Endothelial cell of umbilical vein (primary cell): ENCODE measurements at regions not wholly inside any gene's neighbourhood (a gene's known extent, or its start where the extent isn't known, plus 50 kb on each side); places are given as distances from the start of the nearest gene placed in this dataset.

Experiments
- BruUV-seq: library from RNA; stranded (reverse); fragments of 400-500 nt; replicated peaks from 2 replicates; lab custom pipeline; 2021; lab: Mats Ljungman, UMichigan
- CTCF ChIA-PET: fragments of 300-600, 350-600 bp; sonication (Branson Sonifier 250); formaldehyde crosslinking; loops from one replicate; lab custom pipeline; 2021; ENCODE audit warnings: antibody characterized with exemption, inconsistent platforms; lab: Charles Lee
- POLR2A ChIA-PET: fragments of 300-600, 350-600 bp; sonication (Branson Sonifier 250); formaldehyde crosslinking; loops from one replicate; lab custom pipeline; 2021; ENCODE audit warnings: antibody characterized with exemption, inconsistent platforms; lab: Charles Lee
- DNase-seq: peaks from one replicate; pipeline ENCODE4 v3.0.0-alpha.2; 2011; ENCODE audit warnings: low read depth, low spot score
- FAIRE-seq: peaks from 2 replicates; lab custom pipeline; 2011; peaks lifted over from hg19 to GRCh38; lab: Jason Lieb, UNC
- H2AFZ ChIP-seq: 2 replicates; pipeline ENCODE4 v1.6.0; 2012; ENCODE audit warnings: low read depth, low read length, control low read depth, inconsistent platforms
- H3K27ac ChIP-seq: 2 replicates; pipeline ENCODE4 v1.5.1; 2011; ENCODE audit warnings: low read depth, mild to moderate bottlenecking, control low read depth, low read length, moderate library complexity; ENCODE audit not compliant: insufficient read depth
- H3K27me3 ChIP-seq, 2 experiments: 2 replicates each; pipeline versions ENCODE4 v1.6.0 to v1.6.1; 2011; ENCODE audit warnings: low read length in 2 of 2, mixed read lengths in 1 of 2; ENCODE audit not compliant: control insufficient read depth in 2 of 2, insufficient read depth in 2 of 2
- H3K36me3 ChIP-seq, 2 experiments: 2 replicates in 1 of 2; 3 replicates in 1 of 2; pipeline ENCODE4 v1.5.1; 2011; ENCODE audit warnings: low read length in 2 of 2, mild to moderate bottlenecking in 1 of 2, moderate library complexity in 1 of 2; ENCODE audit not compliant: control insufficient read depth in 2 of 2, insufficient read depth in 2 of 2; ENCODE audit errors: extremely low read depth in 1 of 2
- H3K4me1 ChIP-seq: 3 replicates; pipeline ENCODE4 v1.5.1; 2011; ENCODE audit warnings: mild to moderate bottlenecking, low read length; ENCODE audit not compliant: control insufficient read depth, insufficient read depth; ENCODE audit errors: extremely low read depth
- H3K4me2 ChIP-seq: 2 replicates; pipeline ENCODE4 v1.6.1; 2011; ENCODE audit warnings: low read length, control low read depth, mixed read lengths; ENCODE audit not compliant: insufficient read depth
- H3K4me3 ChIP-seq, 3 experiments: fragments of 200-600 bp in 1 of 3; sonication (generic), shearing (Covaris generic) in 1 of 3; replicated peaks in 1 of 3; 2 replicates each; pipeline ENCODE4 v1.5.1; 2011 to 2016; ENCODE audit warnings: control low read depth in 3 of 3, low read length in 3 of 3, mild to moderate bottlenecking in 2 of 3, inconsistent platforms in 1 of 3, low read depth in 1 of 3, moderate library complexity in 1 of 3; ENCODE audit not compliant: insufficient read depth in 1 of 3
- H3K79me2 ChIP-seq: 2 replicates; pipeline ENCODE4 v1.6.0; 2012; ENCODE audit warnings: low read length, inconsistent platforms; ENCODE audit not compliant: control insufficient read depth, insufficient read depth
- H3K9ac ChIP-seq: replicated peaks from 2 replicates; pipeline ENCODE3; 2011; ENCODE audit warnings: low read length, control low read depth; ENCODE audit not compliant: insufficient read depth; ENCODE audit errors: extremely low read depth
- H3K9me1 ChIP-seq: replicated peaks from 3 replicates; pipeline ENCODE4 v1.6.0; 2011; ENCODE audit warnings: mild to moderate bottlenecking, low read length; ENCODE audit not compliant: control insufficient read depth, insufficient read depth; ENCODE audit errors: extremely low read depth
- H3K9me3 ChIP-seq: replicated peaks from 2 replicates; pipeline ENCODE4 v1.5.1; 2012; ENCODE audit warnings: low read length, inconsistent platforms; ENCODE audit not compliant: control insufficient read depth, insufficient read depth
- H4K20me1 ChIP-seq: replicated peaks from 2 replicates; pipeline ENCODE3; 2011; ENCODE audit warnings: mild to moderate bottlenecking, low read length; ENCODE audit not compliant: control insufficient read depth, insufficient read depth; ENCODE audit errors: extremely low read depth
- EZH2 ChIP-seq: IDR thresholded peaks from 2 replicates; pipeline ENCODE4 v1.6.1; 2012; ENCODE audit warnings: borderline replicate concordance, low read depth, mild to moderate bottlenecking, moderate library complexity, low read length, inconsistent platforms; ENCODE audit not compliant: severe bottlenecking
- FOS ChIP-seq: IDR thresholded peaks from 2 replicates; pipeline ENCODE4 v1.6.1; 2011; ENCODE audit warnings: mild to moderate bottlenecking, low read length, moderate library complexity, borderline replicate concordance; ENCODE audit not compliant: insufficient read depth
- GATA2 ChIP-seq: IDR thresholded peaks from 2 replicates; pipeline ENCODE4 v1.7.0; 2011; ENCODE audit warnings: low read depth, mild to moderate bottlenecking, moderate library complexity, mixed read lengths, low read length; ENCODE audit not compliant: insufficient read length, insufficient read depth
- JUN ChIP-seq: IDR thresholded peaks from 2 replicates; pipeline ENCODE4 v1.6.1; 2011; ENCODE audit warnings: borderline replicate concordance, low read depth; ENCODE audit not compliant: insufficient read length, insufficient read depth
- MYC ChIP-seq: IDR thresholded peaks from one replicate; pipeline ENCODE4 v1.6.1; 2011; ENCODE audit warnings: mild to moderate bottlenecking, low read depth, low read length
- POLR2A ChIP-seq: IDR thresholded peaks from 2 replicates; pipeline ENCODE4 v1.6.1; 2012; ENCODE audit warnings: low read depth, mild to moderate bottlenecking, control low read depth, low read length
- POLR2AphosphoS5 ChIP-seq: IDR thresholded peaks from 2 replicates; pipeline ENCODE4 v1.6.1; 2012; ENCODE audit warnings: low read depth, mild to moderate bottlenecking, control low read depth, low read length, moderate library complexity; ENCODE audit not compliant: insufficient read depth
- dilution Hi-C: fragments of 300-500 bp; cut with MboI; formaldehyde crosslinking; loops from one replicate; pipeline ENCODE4 v1.15.0; 2019; ENCODE audit warnings: low sequenced_read_pairs; ENCODE audit not compliant: extremely low pct_ligation_motif_present
- intact Hi-C: fragments of 100-400 bp; cut with micrococcal nuclease; formaldehyde crosslinking; loops from one replicate; pipeline ENCODE4 v1.10.0; 2022
- TF ChIP-seq, protein P1 (sequence below), 2 donors: IDR thresholded peaks; 1 replicate in 1 of 2; 2 replicates in 1 of 2; pipeline ENCODE4 v1.5.1; 2011; ENCODE audit warnings: low read length in 2 of 2, mild to moderate bottlenecking in 2 of 2, moderate library complexity in 2 of 2, control low read depth in 1 of 2, inconsistent platforms in 1 of 2, low read depth in 1 of 2; ENCODE audit not compliant: insufficient read depth in 1 of 2; ENCODE audit errors: extremely low read depth in 1 of 2
- TF ChIP-seq, protein P2 (sequence below): IDR thresholded peaks from 2 replicates; pipeline ENCODE4 v1.6.1; 2011; ENCODE audit not compliant: insufficient read depth, insufficient read length

DNA sequence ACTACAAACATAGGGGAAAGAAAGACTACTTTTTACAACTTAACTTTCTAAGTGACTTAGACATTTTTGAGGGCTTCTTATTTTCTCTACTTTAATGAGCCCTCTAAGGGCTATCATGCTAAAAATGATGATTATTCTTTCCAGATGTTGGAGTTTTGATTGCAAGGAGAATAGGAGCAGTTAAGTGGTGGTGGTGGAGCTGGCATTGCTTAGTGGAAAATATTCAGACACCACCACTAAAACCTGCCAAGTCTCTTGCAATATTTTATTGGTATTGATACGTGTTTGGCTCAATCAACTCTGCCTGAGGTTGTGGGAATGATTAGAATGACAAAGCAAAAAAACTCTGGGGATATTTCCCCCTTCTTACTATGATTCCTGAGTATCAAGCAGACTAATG is 82.6 kb upstream of the PTGFR start:
- ChIA-PET CTCF (no interaction called here), POLR2A (no interaction called here)
- H3K36me3 ChIP-seq, result no peaks in the 10 kb centered on the region
- H3K4me3 ChIP-seq, result no peak overlapping the region
- no peak overlapping the region for H3K27ac ChIP-seq
- no peaks in the 10 kb centered on the region for H3K79me2 ChIP-seq
- DNase-seq, result no peak
- H3K27me3 ChIP-seq, result peaks cover 0 to 2% of the 10 kb centered on the region in 2 experiments
- no peaks in the 10 kb centered on the region for H3K4me1 ChIP-seq
- no TSS peak for BruUV-seq
- dilution Hi-C loops, result no loop called here
- H3K4me2 ChIP-seq, result no peak overlapping the region
- H3K9ac ChIP-seq, result no peak overlapping the region
- intact Hi-C loops, result no loop called here
- no peak for FAIRE-seq
- H4K20me1 ChIP-seq, result no peaks in the 10 kb centered on the region
- H3K9me1 ChIP-seq, result no peaks in the 10 kb centered on the region
- TF ChIP-seq FOS, result no peak
- TF ChIP-seq POLR2A, result no peak
- no peak for TF ChIP-seq GATA2
- no peak for TF ChIP-seq POLR2AphosphoS5
- TF ChIP-seq JUN, result no peak
- TF ChIP-seq, protein P1, sequence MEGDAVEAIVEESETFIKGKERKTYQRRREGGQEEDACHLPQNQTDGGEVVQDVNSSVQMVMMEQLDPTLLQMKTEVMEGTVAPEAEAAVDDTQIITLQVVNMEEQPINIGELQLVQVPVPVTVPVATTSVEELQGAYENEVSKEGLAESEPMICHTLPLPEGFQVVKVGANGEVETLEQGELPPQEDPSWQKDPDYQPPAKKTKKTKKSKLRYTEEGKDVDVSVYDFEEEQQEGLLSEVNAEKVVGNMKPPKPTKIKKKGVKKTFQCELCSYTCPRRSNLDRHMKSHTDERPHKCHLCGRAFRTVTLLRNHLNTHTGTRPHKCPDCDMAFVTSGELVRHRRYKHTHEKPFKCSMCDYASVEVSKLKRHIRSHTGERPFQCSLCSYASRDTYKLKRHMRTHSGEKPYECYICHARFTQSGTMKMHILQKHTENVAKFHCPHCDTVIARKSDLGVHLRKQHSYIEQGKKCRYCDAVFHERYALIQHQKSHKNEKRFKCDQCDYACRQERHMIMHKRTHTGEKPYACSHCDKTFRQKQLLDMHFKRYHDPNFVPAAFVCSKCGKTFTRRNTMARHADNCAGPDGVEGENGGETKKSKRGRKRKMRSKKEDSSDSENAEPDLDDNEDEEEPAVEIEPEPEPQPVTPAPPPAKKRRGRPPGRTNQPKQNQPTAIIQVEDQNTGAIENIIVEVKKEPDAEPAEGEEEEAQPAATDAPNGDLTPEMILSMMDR (IDR thresholded peaks at IDR 0.05; ENCODE audit: extremely low read depth in 1 of 2, insufficient read depth in 1 of 2, low read depth in 1 of 2, low read length in 2 of 2), result no peak
- no peak for TF ChIP-seq EZH2
- TF ChIP-seq MYC, result no peak
- TF ChIP-seq, protein P2, sequence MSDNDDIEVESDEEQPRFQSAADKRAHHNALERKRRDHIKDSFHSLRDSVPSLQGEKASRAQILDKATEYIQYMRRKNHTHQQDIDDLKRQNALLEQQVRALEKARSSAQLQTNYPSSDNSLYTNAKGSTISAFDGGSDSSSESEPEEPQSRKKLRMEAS, result no peak
- H2AFZ ChIP-seq, result no peak overlapping the region
- H3K9me3 ChIP-seq, result no peaks in the 10 kb centered on the region
